RPMI8226 (cell line): ENCODE measurements at regions not wholly inside any gene's neighbourhood (a gene's known extent, or its start where the extent isn't known, plus 50 kb on each side); places are given as distances from the start of the nearest gene placed in this dataset.

Experiments used
- DNase-seq: peaks from one replicate; pipeline ENCODE4 v3.0.0-alpha.2; 2015

DNA sequence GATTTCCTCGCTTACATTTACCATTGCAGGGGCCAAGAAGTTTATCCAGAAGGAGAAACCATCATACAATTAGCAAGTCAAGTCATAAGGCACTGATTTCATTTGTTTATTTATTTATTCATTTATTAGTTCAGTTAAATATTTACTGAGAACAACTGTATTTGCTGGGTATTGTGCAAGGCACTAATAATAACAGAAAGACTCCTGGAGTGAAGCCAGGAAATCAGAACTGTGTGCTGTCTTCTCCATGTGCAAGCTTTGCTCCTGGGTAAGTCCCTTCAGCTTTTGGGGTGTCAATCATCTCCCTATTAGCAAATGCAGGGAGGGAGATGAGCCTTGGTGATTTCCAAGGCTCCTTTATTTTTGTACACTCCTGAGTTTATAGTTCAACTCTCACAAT lies 341.6 kb upstream of the MEIS1 start:
- no peak for DNase-seq

- DNase-seq = no peak
These were observed 349.9 kb upstream of the MEIS1 start for GRCh38 chr2:66084948-66085590.

GRCh38 chr2:66082581-66082980 lies 352.3 kb upstream of the MEIS1 start:
- DNase-seq = no peak

GRCh38 chr2:66080127-66080526 lies 354.8 kb upstream of the MEIS1 start:
- DNase-seq = no peak

GRCh38 chr2:66073172-66073571 lies 361.8 kb upstream of the MEIS1 start:
- DNase-seq = no peak

GRCh38 chr2:66070721-66071602 lies 364.0 kb upstream of the MEIS1 start:
- no peak for DNase-seq

DNA sequence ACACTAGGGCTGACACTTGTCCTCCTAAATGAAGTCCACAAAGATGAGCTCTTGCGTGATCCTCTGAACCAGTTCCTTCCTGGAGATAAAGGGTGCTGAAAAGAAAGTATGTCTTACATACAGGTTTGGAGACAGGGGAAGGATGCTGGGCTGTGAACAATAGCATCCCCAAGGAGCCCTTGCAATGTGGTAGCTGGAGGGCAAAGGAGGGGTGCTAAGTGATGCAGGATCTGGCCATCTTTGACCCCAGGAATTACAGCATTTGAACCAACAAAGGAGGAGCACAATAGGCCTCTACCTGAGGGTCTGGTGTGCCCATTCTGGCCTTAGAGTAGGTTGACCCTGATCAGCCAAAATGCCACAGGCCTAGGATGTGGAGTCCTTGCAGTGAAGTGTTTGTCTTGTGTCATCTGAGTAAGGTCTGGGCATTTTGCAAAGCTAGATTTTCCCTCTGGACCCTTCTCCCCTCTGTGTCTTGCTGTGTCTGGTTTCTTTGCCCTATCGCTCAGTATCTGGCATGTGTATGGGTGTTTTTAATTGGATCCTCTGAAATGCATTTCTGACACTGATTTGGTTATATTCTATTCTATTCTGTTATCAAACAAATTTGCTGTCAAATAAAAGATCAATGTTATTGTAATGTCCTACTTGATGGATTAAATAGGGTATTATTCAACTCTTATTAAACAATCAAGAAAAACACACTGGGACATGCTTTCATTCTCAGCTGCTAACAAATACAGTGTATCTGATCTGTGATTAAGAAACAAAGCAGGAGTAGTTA lies 364.8 kb upstream of the MEIS1 start:
- no peak for DNase-seq

DNA sequence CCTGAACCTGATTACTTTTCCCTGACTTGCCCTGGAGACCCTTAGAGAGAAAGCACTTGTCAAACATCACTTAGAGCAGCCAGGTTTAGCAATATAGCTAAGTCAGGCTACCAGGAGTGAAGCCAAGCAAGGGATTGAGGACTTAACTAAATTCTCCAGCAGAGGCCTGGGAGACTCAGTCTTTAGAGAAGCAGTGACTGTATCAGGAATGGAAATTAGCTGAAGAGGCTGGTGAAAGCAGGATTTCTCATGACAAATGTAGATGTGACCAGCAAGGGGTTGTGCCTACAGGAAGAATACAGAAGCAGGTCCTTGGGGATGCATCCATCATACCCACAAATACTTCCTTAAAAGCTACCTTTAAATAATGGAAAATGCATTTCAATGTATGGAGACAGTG lies 368.9 kb upstream of the MEIS1 start:
- no peak for DNase-seq

GRCh38 chr2:66059332-66059731 lies 375.6 kb upstream of the MEIS1 start:
- no peak for DNase-seq

DNA sequence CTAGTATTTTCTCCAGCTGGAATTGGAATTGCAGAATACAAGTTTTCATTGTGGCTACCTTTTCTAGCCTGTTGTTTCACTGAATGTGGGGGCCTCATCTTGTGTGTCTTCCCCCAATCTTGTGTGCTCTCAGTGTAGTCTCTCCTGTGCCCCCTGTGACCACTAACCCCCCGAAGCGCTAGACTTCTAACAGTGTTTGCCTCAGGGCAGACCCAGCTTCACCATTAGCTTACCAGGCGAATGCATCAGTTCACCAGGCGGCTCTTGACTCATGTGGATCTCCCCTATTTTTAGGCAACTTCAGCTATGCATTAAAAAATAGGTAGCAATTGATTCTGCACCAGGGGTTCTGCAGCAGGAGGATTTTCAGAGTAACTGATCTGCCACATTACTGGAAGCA lies 376.2 kb upstream of the MEIS1 start:
- no peak for DNase-seq

- no peak for DNase-seq
These were observed 377.1 kb upstream of the MEIS1 start for GRCh38 chr2:66057844-66058243.

DNA sequence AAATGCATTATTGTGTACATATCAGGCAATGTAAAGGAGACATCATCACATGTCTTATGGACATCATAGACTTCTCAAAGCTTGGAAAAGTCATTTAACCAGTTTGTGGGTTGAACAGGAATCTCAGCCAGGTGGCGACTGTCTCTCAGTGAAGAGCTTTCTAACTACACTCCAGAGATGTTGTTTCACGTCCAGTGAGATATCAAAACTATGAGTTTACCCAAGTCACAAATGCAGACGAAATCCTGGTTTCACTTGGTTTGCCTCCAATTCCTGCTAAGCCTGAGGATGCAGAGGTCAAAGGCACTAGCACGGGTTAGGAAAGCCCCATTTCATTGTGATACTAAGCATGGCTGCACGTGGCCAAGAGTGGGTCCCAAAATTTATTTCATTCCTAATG lies 384.5 kb upstream of the MEIS1 start:
- no peak for DNase-seq

DNA sequence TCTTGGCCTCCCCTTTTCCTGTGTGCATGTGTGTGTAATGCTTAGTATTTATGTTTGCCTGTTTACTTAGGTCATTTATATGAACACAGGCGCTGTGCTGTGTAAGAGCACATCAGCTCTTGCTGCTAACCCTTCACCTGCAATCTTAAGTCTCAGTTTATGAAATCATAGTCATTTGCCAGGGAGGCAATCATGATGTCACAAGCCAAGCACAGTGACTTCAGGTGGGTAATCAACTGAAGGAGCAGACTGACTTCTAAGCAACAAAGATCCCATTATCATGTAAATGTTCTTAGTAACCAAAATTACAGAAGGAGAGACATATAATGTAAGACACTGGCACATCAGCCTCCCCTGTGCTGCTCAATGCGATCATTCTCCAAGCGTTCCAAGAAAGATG lies 386.3 kb upstream of the MEIS1 start:
- DNase-seq = no peak

DNA sequence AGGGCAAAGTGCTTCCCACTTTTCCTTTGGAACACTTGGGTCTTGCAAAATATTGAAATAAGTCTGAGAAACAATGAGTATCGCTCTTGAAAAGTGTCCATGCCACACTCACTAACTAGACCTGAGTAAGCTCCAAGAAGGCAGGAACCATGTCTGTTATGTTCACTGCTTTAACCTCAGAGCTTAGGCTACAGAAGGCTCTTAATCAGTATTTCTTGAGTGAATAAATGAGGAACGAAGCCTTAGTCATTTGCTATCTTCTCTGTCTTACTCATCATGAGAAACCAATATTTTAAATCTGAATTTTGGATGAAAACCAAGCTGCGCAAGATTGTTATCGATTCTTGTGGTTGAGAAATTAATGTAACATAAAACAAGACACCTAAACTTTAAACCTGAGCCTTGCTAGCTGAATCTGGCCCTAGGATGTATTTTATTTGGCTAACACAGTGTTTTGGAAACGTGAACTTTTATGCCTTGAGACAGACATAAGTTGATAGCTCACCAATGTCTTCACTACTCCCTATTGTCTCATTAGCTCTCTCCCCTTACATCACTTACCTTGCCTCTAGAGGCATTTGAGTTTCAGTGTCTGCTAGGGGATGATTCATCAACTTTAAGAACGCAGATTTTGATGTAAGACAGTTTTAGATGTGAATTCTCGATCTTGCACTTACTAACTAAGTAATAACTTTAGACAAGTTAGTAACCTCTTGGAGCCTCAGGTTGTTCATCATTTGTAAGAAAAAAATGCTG lies 392.8 kb upstream of the MEIS1 start:
- no peak for DNase-seq

- no peak for DNase-seq
These were observed 398.0 kb upstream of the MEIS1 start for GRCh38 chr2:66036948-66037347.

DNA sequence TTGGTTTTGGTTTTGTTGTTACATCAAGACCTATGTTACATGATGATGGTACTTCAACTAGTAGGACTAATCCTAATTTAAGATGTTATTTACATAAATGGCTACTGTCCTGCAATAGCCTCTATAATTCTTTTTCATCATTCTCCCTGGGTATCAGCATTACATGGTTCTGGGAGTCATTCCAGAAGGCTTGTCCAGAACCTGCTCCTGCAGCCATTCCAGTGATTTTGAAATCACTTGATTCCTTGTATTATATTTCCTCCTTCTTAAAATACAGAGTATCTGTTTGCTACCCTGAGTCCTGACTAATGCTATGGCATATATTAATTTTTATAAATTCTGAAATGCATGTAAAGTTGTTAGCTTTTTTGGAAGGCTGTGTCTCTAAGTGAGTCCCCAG lies 400.5 kb upstream of the MEIS1 start:
- no peak for DNase-seq

GRCh38 chr2:66032226-66032775 lies 402.6 kb upstream of the MEIS1 start:
- DNase-seq = no peak

- no peak for DNase-seq
These were observed 403.7 kb upstream of the MEIS1 start for GRCh38 chr2:66031236-66031635.

- no peak for DNase-seq
These were observed 404.4 kb upstream of the MEIS1 start for GRCh38 chr2:66030553-66030952.

- peak; percentile 49 for DNase-seq
These were observed 410.5 kb upstream of the MEIS1 start for GRCh38 chr2:66024391-66024790.

DNA sequence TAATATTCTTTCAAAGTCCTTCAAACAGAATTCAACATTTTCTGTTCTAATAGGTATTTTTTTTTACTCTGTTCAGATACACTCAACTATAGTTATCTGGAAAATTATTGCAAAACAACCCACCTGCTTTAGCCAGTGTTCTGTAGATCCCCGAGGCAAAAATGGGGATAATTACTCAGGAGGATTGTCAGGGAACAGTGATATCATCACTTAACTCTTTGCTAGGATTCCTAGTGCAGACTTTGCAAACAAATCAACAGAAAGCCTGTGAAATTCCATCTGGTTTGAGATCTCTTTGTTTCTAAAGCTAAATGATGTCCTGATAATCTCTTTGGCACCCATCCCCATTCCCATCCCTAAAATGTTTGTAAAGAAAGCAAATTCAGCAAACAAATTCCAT lies 413.6 kb upstream of the MEIS1 start:
- no peak for DNase-seq

GRCh38 chr2:66017763-66018162 lies 417.2 kb upstream of the MEIS1 start:
- no peak for DNase-seq

DNA sequence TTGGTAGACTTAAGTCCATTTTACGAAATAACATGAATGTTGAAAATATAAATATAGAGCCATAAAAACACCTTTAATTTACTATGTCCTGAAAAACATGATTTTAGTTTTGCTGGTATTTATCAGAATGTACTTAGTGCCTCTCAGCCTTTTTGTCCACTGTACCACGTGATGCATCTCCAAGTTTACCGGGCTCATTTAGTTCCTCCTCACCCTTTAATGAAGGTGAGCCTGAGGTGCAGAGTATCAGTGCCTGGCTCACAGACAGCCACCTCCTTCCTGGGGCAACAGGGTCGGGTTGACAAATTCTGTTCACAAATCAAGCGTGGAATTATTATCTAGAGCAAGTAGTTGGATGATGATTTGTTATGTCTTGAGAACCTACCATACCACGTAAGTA lies 420.5 kb upstream of the MEIS1 start:
- no peak for DNase-seq
